ENCODE measurements at regions not wholly inside any gene's neighbourhood (a gene's known extent, or its start where the extent isn't known, plus 50 kb on each side); places are given as distances from the start of the nearest gene placed in this dataset.

- ATAC-seq, result no peak
- H3K4me1 ChIP-seq, result no peaks in the 10 kb centered on the region
- DNase-seq, result no peak
- 23 to 49% (median 34%) methylated on average over 9 to 12 of the region's 12 CpGs for WGBS, 4 donors
- H3K36me3 ChIP-seq, result no peaks in the 10 kb centered on the region
- peaks cover 0 to 49% (median 6%) of the 10 kb centered on the region in 9 donors for H3K27me3 ChIP-seq
- no peak for TF ChIP-seq CTCF (IDR thresholded peaks at IDR 0.05)
- no peak for TF ChIP-seq POLR2A (IDR thresholded peaks at IDR 0.05)
- intact Hi-C loops (cut with DNase I), result no loop called here
- no peak overlapping the region for H3K4me3 ChIP-seq
- no peaks in the 10 kb centered on the region for H3K9me3 ChIP-seq
- no peak overlapping the region for H3K27ac ChIP-seq
These were observed 95.3 kb upstream of the RPL38 start for GRCh38 chr17:74108126-74108705.

DNA sequence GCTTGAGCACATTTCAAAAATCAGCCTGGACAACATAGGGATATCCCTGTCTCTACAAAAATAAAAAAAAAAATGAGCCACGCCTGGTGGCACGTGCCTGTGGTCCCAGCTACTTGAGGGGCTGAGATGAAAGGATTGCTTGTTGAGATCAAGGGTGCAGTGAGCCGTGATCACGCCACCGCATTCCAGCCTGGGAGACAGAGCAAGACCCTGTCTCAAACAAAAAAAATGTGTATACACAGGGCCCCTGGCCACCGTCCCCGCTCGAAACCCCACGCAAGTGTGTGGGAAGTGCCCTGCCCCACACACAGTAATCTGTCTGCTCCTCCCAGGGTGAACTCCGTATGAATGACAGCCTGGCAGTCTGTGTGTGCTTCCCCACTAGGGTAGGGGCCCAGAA lies 93.0 kb upstream of the RPL38 start:
- DNase-seq, result no peak
- Histone ChIP-seq H3K36me3 (no peaks in the 10 kb centered on the region), H3K27me3 (peaks cover 0 to 68% (median 8%) of the 10 kb centered on the region in 9 donors), H3K9me3 (no peaks in the 10 kb centered on the region), H3K4me3 (no peak overlapping the region), H3K4me1 (no peaks in the 10 kb centered on the region), H3K27ac (no peak overlapping the region)
- ATAC-seq, result no peak
- 12 to 28% (median 22%) methylated on average over 10 of the region's 10 CpGs for WGBS, 4 donors
- intact Hi-C loops (cut with DNase I), result no loop called here
- TF ChIP-seq POLR2A (IDR thresholded peaks at IDR 0.05), result no peak
- no peak for TF ChIP-seq CTCF (IDR thresholded peaks at IDR 0.05)

DNA sequence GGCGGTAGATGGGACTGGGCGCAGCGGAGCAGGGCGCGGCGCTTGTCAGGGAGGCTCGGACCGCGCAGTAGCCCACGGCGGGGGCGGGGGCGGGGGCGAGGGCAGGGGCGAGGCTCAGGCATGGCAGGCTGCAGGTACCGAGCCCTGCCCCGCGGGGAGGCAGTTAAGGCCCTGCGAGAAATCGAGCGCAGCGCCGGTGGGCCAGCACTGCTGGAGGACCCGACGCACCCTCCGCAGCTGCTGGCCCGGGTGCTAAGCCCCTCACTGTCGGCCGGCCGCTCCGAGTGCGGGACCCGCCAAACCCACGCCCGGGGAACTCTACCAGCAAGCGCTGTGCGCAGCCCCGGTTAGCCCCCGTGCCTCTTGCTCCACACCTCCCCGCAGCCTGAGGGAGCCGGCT lies 90.2 kb upstream of the RPL38 start:
- ATAC-seq, result no peak
- Histone ChIP-seq H3K4me1 (no peaks in the 10 kb centered on the region), H3K4me3 (no peak overlapping the region), H3K27me3 (peaks cover 0 to 56% (median 8%) of the 10 kb centered on the region in 9 donors), H3K27ac (no peak overlapping the region), H3K9me3 (no peaks in the 10 kb centered on the region), H3K36me3 (no peaks in the 10 kb centered on the region)
- no peak for DNase-seq
- TF ChIP-seq POLR2A (IDR thresholded peaks at IDR 0.05) (no peak), CTCF (IDR thresholded peaks at IDR 0.05) (no peak)
- intact Hi-C loops (cut with DNase I), result no loop called here
- 82 to 98% (median 97%) methylated on average over 15 to 41 of the region's 41 CpGs for WGBS, 4 donors

GRCh38 chr17:74113952-74114351 lies 89.5 kb upstream of the RPL38 start:
- DNase-seq (no peak), ATAC-seq (no peak)
- TF ChIP-seq CTCF (IDR thresholded peaks at IDR 0.05) (no peak), POLR2A (IDR thresholded peaks at IDR 0.05) (no peak)
- Histone ChIP-seq H3K4me1 (no peaks in the 10 kb centered on the region), H3K9me3 (no peaks in the 10 kb centered on the region), H3K27me3 (peaks cover 0 to 50% (median 7%) of the 10 kb centered on the region in 9 donors), H3K36me3 (no peaks in the 10 kb centered on the region), H3K27ac (no peak overlapping the region), H3K4me3 (no peak overlapping the region)
- intact Hi-C loops (cut with DNase I), result no loop called here
- WGBS, 4 donors, result 83 to 92% (median 84%) methylated on average over 23 of the region's 23 CpGs
